Hepatocyte (in vitro differentiated cells): ENCODE measurements at regions not wholly inside any gene's neighbourhood (a gene's known extent, or its start where the extent isn't known, plus 50 kb on each side); places are given as distances from the start of the nearest gene placed in this dataset. TPM values are rescaled to one million over a fixed set of nuclear protein-coding genes. Genes with fewer than 3 reads are reported as not detected.

Experiments used
- DNase-seq: peaks from one replicate; pipeline ENCODE4 v3.0.0-alpha.2; 2016; ENCODE audit warnings: low spot score
- H2AFZ ChIP-seq: fragments of 200-600 bp; sonication (generic); 2 replicates; pipeline ENCODE4 v1.6.0; 2016; ENCODE audit warnings: antibody characterized with exemption, mild to moderate bottlenecking
- H3K27ac ChIP-seq: fragments of 200-600 bp; sonication (generic); 2 replicates; pipeline ENCODE4 v1.5.1; 2016; ENCODE audit warnings: mild to moderate bottlenecking
- H3K27me3 ChIP-seq: fragments of 200-600 bp; sonication (generic); 2 replicates; pipeline ENCODE4 v1.6.1; 2016
- H3K36me3 ChIP-seq: fragments of 200-600 bp; sonication (generic); replicated peaks from 2 replicates; pipeline ENCODE4 v1.5.1; 2016; ENCODE audit warnings: low read depth; ENCODE audit not compliant: insufficient read depth
- H3K4me1 ChIP-seq: fragments of 200-600 bp; sonication (generic); 2 replicates; pipeline ENCODE4 v1.5.1; 2016; ENCODE audit warnings: mild to moderate bottlenecking, moderate library complexity; ENCODE audit not compliant: insufficient read depth
- H3K4me2 ChIP-seq: fragments of 200-600 bp; sonication (generic); 2 replicates; pipeline ENCODE4 v1.6.0; 2016
- H3K4me3 ChIP-seq: fragments of 200-600 bp; sonication (generic); 2 replicates; pipeline ENCODE4 v1.5.1; 2016; ENCODE audit warnings: mild to moderate bottlenecking
- H3K79me2 ChIP-seq: fragments of 200-600 bp; sonication (generic); 2 replicates; pipeline ENCODE4 v1.6.0; 2017; ENCODE audit warnings: mild to moderate bottlenecking
- H3K9me2 ChIP-seq: fragments of 200-600 bp; sonication (generic); replicated peaks from 2 replicates; pipeline ENCODE4 v1.6.0; 2017; ENCODE audit warnings: mild to moderate bottlenecking; ENCODE audit not compliant: insufficient read depth
- H3K9me3 ChIP-seq: fragments of 200-600 bp; sonication (generic); 2 replicates; pipeline ENCODE4 v1.5.1; 2016; ENCODE audit warnings: low read depth, mild to moderate bottlenecking
- H4K20me1 ChIP-seq: fragments of 200-600 bp; sonication (generic); 2 replicates; pipeline ENCODE4 v1.6.0; 2016; ENCODE audit warnings: mild to moderate bottlenecking; ENCODE audit not compliant: insufficient read depth, poor library complexity, severe bottlenecking
- EZH2 ChIP-seq: fragments of 200-600 bp; sonication (generic); IDR thresholded peaks from 2 replicates; pipeline ENCODE4 v1.6.1; 2016; ENCODE audit warnings: antibody characterized with exemption, mild to moderate bottlenecking, borderline replicate concordance
- EZH2phosphoT487 ChIP-seq: fragments of 200-600 bp; sonication (generic); IDR thresholded peaks from one replicate; pipeline ENCODE4 v1.6.1; 2018; ENCODE audit warnings: antibody characterized with exemption, mild to moderate bottlenecking, low read depth, moderate library complexity; ENCODE audit not compliant: unreplicated experiment, severe bottlenecking
- WGBS: methylation state at CpG from one replicate; pipeline ENCODE4 v1.1.6; 2016; ENCODE audit warnings: low lambda C conversion rate; ENCODE audit errors: missing lambda C conversion rate; 5-methylcytosine and 5-hydroxymethylcytosine counted together
- small RNA-seq: library from RNA; depleted of rRNA; stranded (forward); fragments of <200 nt; gene quantifications from one replicate; pipeline ENCODE3, GENCODE V24; 2014
- TF ChIP-seq, protein P1 (sequence below): fragments of 200-600 bp; sonication (generic); IDR thresholded peaks from 2 replicates; pipeline ENCODE4 v1.5.1; 2016; ENCODE audit warnings: antibody characterized with exemption, mild to moderate bottlenecking; ENCODE audit not compliant: poor library complexity

DNA sequence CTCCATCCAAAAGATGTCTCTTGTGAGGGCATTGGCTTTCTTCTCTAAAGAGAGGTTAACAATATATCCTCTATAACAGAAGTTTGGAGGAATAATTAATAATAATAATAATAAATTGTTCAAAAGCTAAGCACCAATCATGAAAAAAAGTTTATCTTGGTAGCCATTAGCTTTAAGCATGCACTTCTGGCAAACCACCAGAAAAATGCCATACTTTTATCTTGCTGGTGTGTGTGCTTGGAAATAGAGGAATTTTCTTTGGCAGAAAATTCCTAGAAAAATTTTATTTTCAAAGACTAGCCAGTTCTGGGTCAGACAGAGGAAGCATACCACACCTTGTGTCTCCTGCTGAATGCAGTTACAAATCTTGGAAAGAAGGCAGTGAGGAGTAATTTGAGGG, 52.5 kb upstream of the NPY start:
- Histone ChIP-seq H2AFZ (no peak overlapping the region), H3K4me3 (no peak overlapping the region), H3K36me3 (no peaks in the 10 kb centered on the region), H4K20me1 (no peaks in the 10 kb centered on the region), H3K27ac (no peak overlapping the region), H3K9me3 (no peaks in the 10 kb centered on the region), H3K4me1 (no peaks in the 10 kb centered on the region), H3K4me2 (no peak overlapping the region), H3K79me2 (no peaks in the 10 kb centered on the region), H3K9me2 (no peaks in the 10 kb centered on the region), H3K27me3 (no peaks in the 10 kb centered on the region)
- TF ChIP-seq EZH2 (no peak), EZH2phosphoT487 (no peak)
- TF ChIP-seq, protein P1, sequence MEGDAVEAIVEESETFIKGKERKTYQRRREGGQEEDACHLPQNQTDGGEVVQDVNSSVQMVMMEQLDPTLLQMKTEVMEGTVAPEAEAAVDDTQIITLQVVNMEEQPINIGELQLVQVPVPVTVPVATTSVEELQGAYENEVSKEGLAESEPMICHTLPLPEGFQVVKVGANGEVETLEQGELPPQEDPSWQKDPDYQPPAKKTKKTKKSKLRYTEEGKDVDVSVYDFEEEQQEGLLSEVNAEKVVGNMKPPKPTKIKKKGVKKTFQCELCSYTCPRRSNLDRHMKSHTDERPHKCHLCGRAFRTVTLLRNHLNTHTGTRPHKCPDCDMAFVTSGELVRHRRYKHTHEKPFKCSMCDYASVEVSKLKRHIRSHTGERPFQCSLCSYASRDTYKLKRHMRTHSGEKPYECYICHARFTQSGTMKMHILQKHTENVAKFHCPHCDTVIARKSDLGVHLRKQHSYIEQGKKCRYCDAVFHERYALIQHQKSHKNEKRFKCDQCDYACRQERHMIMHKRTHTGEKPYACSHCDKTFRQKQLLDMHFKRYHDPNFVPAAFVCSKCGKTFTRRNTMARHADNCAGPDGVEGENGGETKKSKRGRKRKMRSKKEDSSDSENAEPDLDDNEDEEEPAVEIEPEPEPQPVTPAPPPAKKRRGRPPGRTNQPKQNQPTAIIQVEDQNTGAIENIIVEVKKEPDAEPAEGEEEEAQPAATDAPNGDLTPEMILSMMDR: no peak
- no peak for DNase-seq

DNA sequence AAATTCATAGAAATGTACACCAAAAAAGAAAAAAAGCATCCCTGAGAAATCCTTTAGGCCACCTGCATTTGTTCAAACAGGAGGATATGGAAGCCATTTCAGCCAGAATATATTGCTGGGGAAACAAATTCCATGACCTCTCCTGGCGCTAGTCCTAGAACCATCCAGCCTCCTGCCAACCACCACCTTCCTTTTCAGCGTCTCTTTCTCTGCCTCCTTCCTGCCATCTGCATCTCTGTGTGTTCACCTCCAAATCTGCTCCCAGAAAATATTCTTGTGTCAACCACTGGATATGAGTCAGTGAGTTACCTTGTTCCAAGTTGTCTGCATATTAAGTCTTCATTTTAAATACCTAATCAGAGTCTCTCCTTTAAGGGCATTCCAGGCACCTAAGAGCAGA, 50.6 kb upstream of the NPY start:
- Histone ChIP-seq H2AFZ (no peak overlapping the region), H3K9me3 (no peaks in the 10 kb centered on the region), H3K36me3 (no peaks in the 10 kb centered on the region), H3K4me2 (no peak overlapping the region), H3K4me1 (no peaks in the 10 kb centered on the region), H3K9me2 (no peaks in the 10 kb centered on the region), H3K79me2 (no peaks in the 10 kb centered on the region), H3K27me3 (no peaks in the 10 kb centered on the region), H3K27ac (no peak overlapping the region), H3K4me3 (no peak overlapping the region), H4K20me1 (no peaks in the 10 kb centered on the region)
- 94% methylated on average over 2 of the region's 2 CpGs for WGBS
- DNase-seq: no peak
- TF ChIP-seq, protein P1: no peak
- no peak for TF ChIP-seq EZH2phosphoT487
- TF ChIP-seq EZH2: no peak

Small RNA genes in the stretch of these regions (small RNA-seq; reads per million reads assigned to genes)
- gene RNA5SP228: not detected
